ENCODE measurements at regions not wholly inside any gene's neighbourhood (a gene's known extent, or its start where the extent isn't known, plus 50 kb on each side); places are given as distances from the start of the nearest gene placed in this dataset.
"Not testable (repeated sequence)": the region's sequence is repeated elsewhere in the genome, so short reads cannot be mapped to it uniquely, and the experiment has no call there.

GRCh38 chr6:160889148-160889547, 102.4 kb upstream of the MAP3K4 start:
- no CpG with 5 or more reads among the region's 1 CpG for WGBS, 2 experiments (ENCODE audit: extremely low coverage in 2 of 2, insufficient read length in 1 of 2)
- H4K91ac ChIP-seq (ENCODE audit: insufficient read depth, low read depth, low read length); H3K27ac ChIP-seq (ENCODE audit: insufficient read depth, low read length); H2AK9ac ChIP-seq (replicated peaks; ENCODE audit: low read depth, low read length, poor library complexity); H4K5ac ChIP-seq (ENCODE audit: low read depth, low read length); H3K79me1 ChIP-seq (ENCODE audit: low read depth in 1 of 2, low read length in 2 of 2); DNase-seq; H3K4me3 ChIP-seq (ENCODE audit: insufficient read depth, low read depth, low read length); H3K9me1 ChIP-seq (ENCODE audit: insufficient read depth, low read length); H2BK15ac ChIP-seq (ENCODE audit: low read depth, low read length); H4K20me1 ChIP-seq (ENCODE audit: insufficient read depth, low read length); H2BK120ac ChIP-seq (ENCODE audit: low read depth, low read length); H3K9ac ChIP-seq (ENCODE audit: low read depth, low read length); H3K23ac ChIP-seq (ENCODE audit: low read depth, low read length); H3K56ac ChIP-seq (ENCODE audit: extremely low read depth, insufficient read depth, low read length); intact Hi-C loops (cut with micrococcal nuclease); H3K4me1 ChIP-seq (ENCODE audit: control insufficient read depth, insufficient read depth, low read length); POLR2A ChIA-PET (ENCODE audit: unreplicated experiment); BruUV-seq (replicated peaks); CTCF ChIA-PET; H3K27me3 ChIP-seq (ENCODE audit: control insufficient read depth, insufficient read depth, low read length); H3K9me3 ChIP-seq (ENCODE audit: control insufficient read depth, insufficient read depth, low read length); H2BK5ac ChIP-seq (ENCODE audit: low read depth, low read length, poor library complexity, severe bottlenecking); H3K4ac ChIP-seq (ENCODE audit: low read depth, low read length); H4K8ac ChIP-seq (ENCODE audit: low read depth in 2 of 2, low read length in 2 of 2); dilution Hi-C loops (cut with HindIII; ENCODE audit: low sequenced_read_pairs, unreplicated experiment); H3K18ac ChIP-seq (ENCODE audit: low read depth, low read length); H2AFZ ChIP-seq (replicated peaks; ENCODE audit: low read length, poor library complexity); H3K14ac ChIP-seq (replicated peaks; ENCODE audit: low read depth, low read length); in situ Hi-C loops (cut with MboI; ENCODE audit: low sequenced_read_pairs); H3K4me2 ChIP-seq (ENCODE audit: low read depth, low read length); H2AK5ac ChIP-seq (ENCODE audit: low read depth, low read length); H3K36me3 ChIP-seq (ENCODE audit: control insufficient read depth, insufficient read depth, low read length); ATAC-seq (ENCODE audit: low read depth); H2BK20ac ChIP-seq (ENCODE audit: low read depth, low read length): not testable (repeated sequence)
